ENCODE measurements at regions not wholly inside any gene's neighbourhood (a gene's known extent, or its start where the extent isn't known, plus 50 kb on each side); places are given as distances from the start of the nearest gene placed in this dataset.

GRCh38 chr6:81865712-81866111 is 113.2 kb upstream of the TENT5A start:
- TF ChIP-seq CTCF (IDR thresholded peaks at IDR 0.05) = no peak
- TF ChIP-seq EZH2phosphoT487 (IDR thresholded peaks at IDR 0.05) = no peak

Measured in neural progenitor cell (in vitro differentiated cells).